BLaER1 treated with 17β-estradiol and CSF1 and Interleukin-3, amounts not matched to agents 10 nM and 100 nM (cell line): ENCODE measurements at regions not wholly inside any gene's neighbourhood (a gene's known extent, or its start where the extent isn't known, plus 50 kb on each side); places are given as distances from the start of the nearest gene placed in this dataset.

Experiments used
- H3K27ac ChIP-seq, 11 experiments: shearing (Covaris generic); formaldehyde crosslinking; 2 replicates each; pipeline ENCODE4 v1.8.1; 2022
- H3K27me3 ChIP-seq, 11 experiments: shearing (Covaris generic); formaldehyde crosslinking; 2 replicates each; pipeline ENCODE4 v1.8.1; 2022
- H3K36me3 ChIP-seq, 11 experiments: shearing (Covaris generic); formaldehyde crosslinking; 2 replicates each; pipeline ENCODE4 v1.8.1; 2022
- H3K4me1 ChIP-seq, 10 experiments: shearing (Covaris generic); formaldehyde crosslinking; 2 replicates each; pipeline ENCODE4 v1.8.1; 2022
- H3K4me2 ChIP-seq, 11 experiments: shearing (Covaris generic); formaldehyde crosslinking; 2 replicates each; pipeline ENCODE4 v1.8.1; 2022
- H3K4me3 ChIP-seq, 10 experiments: shearing (Covaris generic); formaldehyde crosslinking; 2 replicates each; pipeline ENCODE4 v1.8.1; 2022
- H3K9ac ChIP-seq, 11 experiments: shearing (Covaris generic); formaldehyde crosslinking; 2 replicates each; pipeline ENCODE4 v1.8.1; 2022
- H3K9me3 ChIP-seq, 11 experiments: shearing (Covaris generic); formaldehyde crosslinking; replicated peaks in 1 of 11; 2 replicates each; pipeline ENCODE4 v1.8.1; 2022
- H4K20me1 ChIP-seq, 11 experiments: shearing (Covaris generic); formaldehyde crosslinking; 2 replicates each; pipeline ENCODE4 v1.8.1; 2022
- Cebpa-rat ChIP-seq, 11 experiments: shearing (Covaris generic); IDR thresholded peaks; 2 replicates each; pipeline ENCODE4 v1.8.1; 2022

DNA sequence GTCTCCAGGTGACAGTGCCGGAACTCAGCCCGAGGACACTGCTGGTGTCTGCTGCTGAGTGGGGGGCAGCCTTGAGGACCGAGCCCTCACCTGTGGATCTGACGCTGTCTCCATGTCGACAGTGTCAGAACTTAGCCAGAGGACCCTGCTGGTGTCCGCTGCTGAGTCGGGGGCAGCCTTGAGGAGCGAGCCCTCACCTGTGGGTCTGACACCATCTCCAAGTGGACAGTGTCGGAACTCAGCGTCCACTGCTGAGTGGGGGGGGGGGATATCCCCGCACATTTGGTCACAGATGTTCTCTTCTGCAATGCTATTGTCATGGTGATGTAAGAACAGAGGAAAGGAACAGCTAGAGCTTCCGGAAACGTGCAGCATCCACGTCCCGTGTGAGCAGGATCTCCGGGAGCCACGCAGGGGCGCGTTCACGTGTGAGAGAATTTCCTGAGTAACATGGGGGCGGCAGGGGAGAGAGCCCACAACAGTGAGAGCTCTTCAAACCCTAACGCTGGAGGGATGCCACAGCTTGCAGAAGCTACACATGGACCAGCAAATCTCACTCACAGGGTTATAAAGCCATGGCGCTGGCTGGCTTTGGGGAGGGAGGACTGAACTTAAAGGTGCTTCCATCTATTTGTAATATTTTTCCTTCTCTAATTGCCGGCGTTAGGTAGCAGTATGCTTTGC lies 250.7 kb upstream of the SALL3 start:
- H3K27ac ChIP-seq: no peak overlapping the region
- 0 out of 20 replicates have a peak, but pooled peaks cover 0 to 5% (median 0%) of the 10 kb centered on the region in 10 experiments for H3K4me1 ChIP-seq
- H3K4me3 ChIP-seq: no peak overlapping the region
- H3K9me3 ChIP-seq: no peaks in the 10 kb centered on the region
- H3K27me3 ChIP-seq: no peaks in the 10 kb centered on the region
- no peaks in the 10 kb centered on the region for H3K36me3 ChIP-seq
- no peak for TF ChIP-seq Cebpa-rat (IDR thresholded peaks at IDR 0.05)
- peaks cover 0 to 5% (median 0%) of the 10 kb centered on the region in 11 experiments; a peak in 2 of 22 replicates for H4K20me1 ChIP-seq
- H3K4me2 ChIP-seq: no peak overlapping the region
- no peak overlapping the region for H3K9ac ChIP-seq

DNA sequence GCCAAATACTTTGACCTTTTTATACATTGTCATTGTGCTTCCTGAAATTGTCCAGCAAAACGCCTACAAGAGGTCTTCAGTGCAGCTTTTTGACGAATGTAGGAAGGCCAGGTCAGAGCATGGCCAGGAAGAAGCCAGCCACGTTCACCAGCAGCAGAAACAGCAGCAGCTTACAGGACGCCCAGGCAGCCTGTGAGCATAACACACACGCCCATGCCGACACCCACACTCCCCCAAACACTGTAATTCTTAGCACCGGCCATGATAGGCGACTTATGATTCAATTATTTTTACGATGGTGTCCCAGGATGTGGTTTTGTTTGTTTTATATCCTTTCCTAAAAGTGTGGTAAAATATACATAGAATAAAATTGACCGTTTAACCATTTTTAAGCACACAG lies 249.1 kb upstream of the SALL3 start:
- H3K4me2 ChIP-seq: no peak overlapping the region
- no peak overlapping the region for H3K9ac ChIP-seq
- H3K27ac ChIP-seq: no peak overlapping the region
- H3K4me1 ChIP-seq: peaks cover 0 to 7% (median 0%) of the 10 kb centered on the region in 10 experiments; a peak in 3 of 20 replicates
- H3K36me3 ChIP-seq: no peaks in the 10 kb centered on the region
- no peaks in the 10 kb centered on the region for H3K9me3 ChIP-seq
- H3K27me3 ChIP-seq: no peaks in the 10 kb centered on the region
- no peak for TF ChIP-seq Cebpa-rat (IDR thresholded peaks at IDR 0.05)
- no peak overlapping the region for H3K4me3 ChIP-seq
- peaks cover 0 to 5% (median 0%) of the 10 kb centered on the region in 11 experiments; a peak in 2 of 22 replicates for H4K20me1 ChIP-seq

DNA sequence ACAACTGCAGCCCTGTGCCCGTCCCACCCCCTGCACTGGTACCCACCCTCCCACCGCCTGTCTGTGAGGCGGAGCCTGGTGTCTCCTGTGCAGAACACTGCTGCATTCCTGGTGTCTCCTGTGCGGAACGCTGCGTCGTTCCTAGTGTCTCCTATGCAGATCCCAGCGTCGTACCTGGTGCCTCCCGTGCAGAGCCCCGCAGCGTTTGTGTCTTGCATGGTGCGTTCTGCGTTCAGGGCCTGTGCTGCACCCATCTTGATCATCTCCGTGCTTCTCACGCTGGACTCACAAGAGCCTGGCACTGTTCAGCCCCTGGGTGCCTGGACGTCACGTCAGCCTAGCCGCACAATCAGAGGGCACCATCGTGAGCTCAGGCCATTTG lies 248.6 kb upstream of the SALL3 start:
- no peak overlapping the region for H3K4me2 ChIP-seq
- H3K36me3 ChIP-seq: no peaks in the 10 kb centered on the region
- H4K20me1 ChIP-seq: peaks cover 0 to 5% (median 0%) of the 10 kb centered on the region in 11 experiments; a peak in 2 of 22 replicates
- peaks cover 0 to 7% (median 0%) of the 10 kb centered on the region in 10 experiments; a peak in 3 of 20 replicates for H3K4me1 ChIP-seq
- H3K4me3 ChIP-seq: no peak overlapping the region
- no peaks in the 10 kb centered on the region for H3K9me3 ChIP-seq
- H3K27me3 ChIP-seq: no peaks in the 10 kb centered on the region
- H3K27ac ChIP-seq: no peak overlapping the region
- no peak overlapping the region for H3K9ac ChIP-seq
- no peak for TF ChIP-seq Cebpa-rat (IDR thresholded peaks at IDR 0.05)

DNA sequence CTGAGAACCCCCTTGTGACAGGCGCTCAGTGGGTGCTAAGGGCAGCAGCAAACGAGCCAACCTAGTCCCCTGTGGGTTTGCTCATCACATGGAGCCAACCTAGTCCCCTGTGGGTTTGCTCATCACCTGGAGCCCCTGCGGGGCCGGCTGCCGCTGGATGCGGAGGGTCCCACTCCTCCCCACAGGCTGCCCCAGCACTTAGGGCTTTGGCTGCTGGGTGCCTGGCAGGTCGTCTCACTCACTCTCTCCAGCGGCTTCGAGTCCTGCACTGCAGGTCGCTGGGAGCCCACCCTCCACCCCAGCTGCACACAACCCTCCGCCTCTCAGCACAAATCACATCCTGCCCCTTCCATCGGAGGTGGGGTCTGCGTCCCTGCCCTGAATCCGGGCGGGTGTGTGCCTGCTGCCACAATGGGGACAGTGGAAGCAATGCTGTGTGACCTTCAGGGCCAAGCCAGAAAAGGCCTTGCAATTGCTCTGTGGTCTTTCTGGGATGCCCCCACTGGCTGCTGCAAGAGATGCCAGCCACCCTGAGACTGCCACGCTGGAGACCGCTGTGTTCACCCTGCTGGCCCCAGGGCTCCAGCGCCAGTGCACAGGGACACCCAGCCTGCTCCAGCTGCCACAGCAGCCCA lies 248.1 kb upstream of the SALL3 start:
- Histone ChIP-seq H3K27ac (no peak overlapping the region), H3K4me2 (no peak overlapping the region), H3K9ac (no peak overlapping the region), H3K4me1 (peaks cover 0 to 7% (median 0%) of the 10 kb centered on the region in 10 experiments; a peak in 3 of 20 replicates), H3K9me3 (no peaks in the 10 kb centered on the region), H4K20me1 (peaks cover 0 to 5% (median 0%) of the 10 kb centered on the region in 11 experiments; a peak in 2 of 22 replicates), H3K36me3 (no peaks in the 10 kb centered on the region), H3K27me3 (no peaks in the 10 kb centered on the region), H3K4me3 (no peak overlapping the region)
- no peak for TF ChIP-seq Cebpa-rat (IDR thresholded peaks at IDR 0.05)

DNA sequence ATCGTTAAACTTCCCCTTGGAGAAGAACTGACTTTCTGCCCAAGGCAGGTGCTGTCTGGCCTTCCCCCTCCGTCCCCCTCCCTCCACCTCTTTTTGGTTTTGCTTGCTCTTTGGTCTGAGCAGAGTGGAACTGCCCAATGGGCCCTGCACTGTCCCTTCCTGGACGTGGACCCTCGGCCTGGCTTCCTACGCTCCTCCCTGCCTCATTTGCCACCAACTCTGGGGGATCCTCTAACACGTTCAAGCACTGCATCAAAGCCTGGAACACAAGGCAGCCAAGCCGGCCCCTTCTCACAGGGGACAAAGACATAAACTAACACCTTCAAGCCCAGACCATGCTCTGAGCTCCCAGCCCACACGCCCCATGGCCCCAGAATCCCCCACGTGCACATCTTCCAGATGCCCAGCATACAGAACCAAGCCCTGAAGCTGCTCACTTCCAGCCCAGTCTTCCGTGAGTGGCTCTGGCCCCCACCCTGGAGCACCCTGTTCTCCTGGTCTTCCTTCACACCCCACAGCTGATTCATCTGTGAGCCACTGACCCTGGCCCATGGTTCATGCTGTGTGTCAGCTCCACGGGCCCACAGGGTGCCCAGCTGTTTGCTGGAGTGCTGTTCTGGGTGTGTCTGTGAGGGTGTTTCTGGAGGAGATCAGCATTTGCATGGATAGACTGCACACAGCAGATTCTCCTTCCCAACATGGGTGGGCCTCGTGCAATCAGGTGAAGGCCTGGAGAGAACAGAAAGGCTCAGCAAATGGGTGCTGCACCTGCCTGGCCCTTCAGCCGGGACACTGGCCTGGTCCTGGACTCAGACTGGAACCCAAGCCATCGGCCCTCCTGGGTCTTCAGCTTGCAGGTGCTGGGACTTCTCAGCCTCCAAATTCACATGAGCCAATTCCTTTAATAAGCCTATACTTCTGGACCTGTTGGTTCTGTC lies 247.1 kb upstream of the SALL3 start:
- no peak overlapping the region for H3K4me3 ChIP-seq
- H3K9me3 ChIP-seq: no peaks in the 10 kb centered on the region
- no peaks in the 10 kb centered on the region for H3K27me3 ChIP-seq
- no peak overlapping the region for H3K9ac ChIP-seq
- peaks cover 0 to 7% (median 0%) of the 10 kb centered on the region in 10 experiments; a peak in 3 of 20 replicates for H3K4me1 ChIP-seq
- no peak for TF ChIP-seq Cebpa-rat (IDR thresholded peaks at IDR 0.05)
- H3K36me3 ChIP-seq: no peaks in the 10 kb centered on the region
- H3K27ac ChIP-seq: no peak overlapping the region
- no peak overlapping the region for H3K4me2 ChIP-seq
- peaks cover 0 to 5% (median 0%) of the 10 kb centered on the region in 11 experiments; a peak in 2 of 22 replicates for H4K20me1 ChIP-seq

DNA sequence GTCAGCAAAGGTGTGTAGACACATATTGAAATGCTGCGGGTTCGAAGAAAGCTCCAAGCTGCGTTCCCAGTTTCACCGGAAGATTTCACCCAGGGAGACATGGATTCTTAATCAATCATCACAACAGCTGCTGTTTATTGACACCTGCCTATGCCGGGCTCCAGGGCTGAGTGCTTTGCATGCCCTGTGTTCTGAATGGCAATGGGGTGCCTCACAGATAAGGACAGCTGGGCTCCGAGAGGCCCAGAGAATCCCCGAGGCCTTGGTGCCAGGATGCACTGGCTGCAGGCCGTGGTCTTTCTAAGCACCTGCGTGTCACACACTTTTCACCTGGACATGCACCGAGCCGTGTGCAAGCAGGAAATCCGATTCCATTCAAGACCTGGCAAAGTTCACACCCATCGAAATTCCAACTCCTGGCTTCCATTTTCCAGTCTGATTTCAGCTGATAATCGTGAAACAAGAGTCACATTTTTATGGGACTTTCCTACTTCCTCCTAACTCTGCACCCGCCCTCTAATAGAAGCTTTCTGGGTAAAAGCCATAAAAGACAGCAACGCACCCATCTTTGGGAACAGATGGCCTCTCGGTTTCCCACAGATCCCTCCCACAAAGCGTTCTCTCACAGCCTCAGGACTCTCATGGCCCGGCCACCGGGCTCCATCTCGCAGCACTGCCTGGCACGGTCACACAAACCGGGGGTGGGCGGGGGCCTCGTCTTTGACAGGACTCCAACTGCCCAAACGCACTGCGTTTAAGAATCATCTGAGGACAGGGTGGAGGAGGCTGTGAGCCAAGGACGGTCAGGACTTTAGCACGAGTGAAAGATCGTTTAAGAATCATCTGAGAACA lies 245.6 kb upstream of the SALL3 start:
- Histone ChIP-seq H3K4me3 (no peak overlapping the region), H3K36me3 (no peaks in the 10 kb centered on the region), H3K27ac (no peak overlapping the region), H3K9ac (no peak overlapping the region), H3K4me2 (no peak overlapping the region), H3K4me1 (peaks cover 0 to 7% (median 0%) of the 10 kb centered on the region in 10 experiments; a peak in 3 of 20 replicates), H4K20me1 (peaks cover 0 to 5% (median 0%) of the 10 kb centered on the region in 11 experiments; a peak in 2 of 22 replicates), H3K9me3 (no peaks in the 10 kb centered on the region), H3K27me3 (no peaks in the 10 kb centered on the region)
- no peak for TF ChIP-seq Cebpa-rat (IDR thresholded peaks at IDR 0.05)

DNA sequence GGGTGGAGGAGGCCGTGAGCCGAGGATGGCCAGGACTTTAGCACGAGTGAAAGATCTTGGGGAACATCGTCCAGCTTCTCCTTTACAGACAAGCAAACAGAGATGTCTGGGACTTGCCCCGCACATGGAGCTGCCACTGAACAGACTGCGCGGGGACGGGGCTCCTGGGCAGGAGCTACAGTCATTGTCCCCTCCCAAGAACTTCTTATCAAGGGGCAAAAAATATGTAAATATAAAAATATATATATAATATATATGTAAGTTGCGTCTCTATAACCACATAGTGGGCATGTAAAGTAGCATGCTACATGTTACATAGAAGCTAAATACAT lies 245.0 kb upstream of the SALL3 start:
- Histone ChIP-seq H3K36me3 (no peaks in the 10 kb centered on the region), H4K20me1 (peaks cover 0 to 5% (median 0%) of the 10 kb centered on the region in 11 experiments; a peak in 2 of 22 replicates), H3K9ac (no peak overlapping the region), H3K4me1 (peaks cover 0 to 7% (median 0%) of the 10 kb centered on the region in 10 experiments; a peak in 3 of 20 replicates), H3K4me3 (no peak overlapping the region), H3K4me2 (no peak overlapping the region), H3K27me3 (no peaks in the 10 kb centered on the region), H3K27ac (no peak overlapping the region), H3K9me3 (no peaks in the 10 kb centered on the region)
- TF ChIP-seq Cebpa-rat (IDR thresholded peaks at IDR 0.05): no peak
